ENCODE measurements at regions not wholly inside any gene's neighbourhood (a gene's known extent, or its start where the extent isn't known, plus 50 kb on each side); places are given as distances from the start of the nearest gene placed in this dataset.
"Not testable (repeated sequence)": the region's sequence is repeated elsewhere in the genome, so short reads cannot be mapped to it uniquely, and the experiment has no call there.

- no peak for DNase-seq
Measured at GRCh38 chrX:148268673-148269072, 231.7 kb upstream of the AFF2 start.

- DNase-seq: no peak
Measured at GRCh38 chrX:148269513-148269912, 230.9 kb upstream of the AFF2 start.

- DNase-seq: no peak
Measured at GRCh38 chrX:148270499-148270898, 229.9 kb upstream of the AFF2 start.

- DNase-seq: no peak
Measured at GRCh38 chrX:148271263-148271662, 229.2 kb upstream of the AFF2 start.

- DNase-seq: no peak
Measured at GRCh38 chrX:148281920-148282319, 218.5 kb upstream of the AFF2 start.

- DNase-seq: no peak
Measured at GRCh38 chrX:148282504-148282903, 217.9 kb upstream of the AFF2 start.

- DNase-seq: no peak
Measured at GRCh38 chrX:148284056-148284455, 216.4 kb upstream of the AFF2 start.

GRCh38 chrX:148284821-148285220, 215.6 kb upstream of the AFF2 start:
- DNase-seq: no peak

GRCh38 chrX:148288451-148288850, 212.0 kb upstream of the AFF2 start:
- no peak for DNase-seq

- DNase-seq: no peak
Measured at GRCh38 chrX:148290041-148290440, 210.4 kb upstream of the AFF2 start.

- no peak for DNase-seq
Measured at GRCh38 chrX:148290931-148291330, 209.5 kb upstream of the AFF2 start.

- DNase-seq: no peak
Measured at GRCh38 chrX:148298737-148299136, 201.7 kb upstream of the AFF2 start.

- DNase-seq: not testable (repeated sequence)
Measured at GRCh38 chrX:148305214-148305613, 195.2 kb upstream of the AFF2 start.

GRCh38 chrX:148309413-148309812, 191.0 kb upstream of the AFF2 start:
- DNase-seq: no peak

GRCh38 chrX:148310426-148311165, 189.8 kb upstream of the AFF2 start:
- no peak for DNase-seq

GRCh38 chrX:148311544-148311943, 188.9 kb upstream of the AFF2 start:
- DNase-seq: no peak

- DNase-seq: no peak
Measured at GRCh38 chrX:148314876-148315275, 185.5 kb upstream of the AFF2 start.

GRCh38 chrX:148316446-148316845, 184.0 kb upstream of the AFF2 start:
- no peak for DNase-seq

- DNase-seq: no peak
Measured at GRCh38 chrX:148322906-148323305, 177.5 kb upstream of the AFF2 start.

- no peak for DNase-seq
Measured at GRCh38 chrX:148333989-148334388, 166.4 kb upstream of the AFF2 start.

GRCh38 chrX:148337873-148338272, 162.5 kb upstream of the AFF2 start:
- DNase-seq: no peak

GRCh38 chrX:148354916-148355315, 145.5 kb upstream of the AFF2 start:
- DNase-seq: no peak

- DNase-seq: no peak
Measured at GRCh38 chrX:148361641-148362040, 138.8 kb upstream of the AFF2 start.

- no peak for DNase-seq
Measured at GRCh38 chrX:148363471-148364235, 136.8 kb upstream of the AFF2 start.

- no peak for DNase-seq
Measured at GRCh38 chrX:148365233-148365632, 135.2 kb upstream of the AFF2 start.

All from NCI-H1417 (cell line).